Stimulated activated naive CD8-positive, alpha-beta T cell treated with anti-CD3 and anti-CD28 coated beads, Interleukin-15, amount 100 ng/mL, for 72 hours (primary cell): ENCODE measurements at regions not wholly inside any gene's neighbourhood (a gene's known extent, or its start where the extent isn't known, plus 50 kb on each side); places are given as distances from the start of the nearest gene placed in this dataset.

Experiments used
- ATAC-seq: fragments of 150-1000 bp; cut with Tn5 transposase; 2 replicates; pipeline ENCODE4 v1.10.0; 2021; ENCODE audit warnings: mild to moderate bottlenecking, moderate library complexity
- DNase-seq, 2 donors: peaks; one replicate each; pipeline ENCODE4 v3.0.0; 2021 to 2022
- H3K27ac Mint-ChIP-seq, 2 donors: one replicate each; pipeline ENCODE4 v1.8.0; 2022; ENCODE audit warnings: mild to moderate bottlenecking in 2 of 2, mixed read lengths in 2 of 2, moderate library complexity in 2 of 2
- H3K27me3 Mint-ChIP-seq: one replicate; pipeline ENCODE4 v1.8.0; 2022; ENCODE audit warnings: mixed read lengths
- H3K4me1 Mint-ChIP-seq: one replicate; pipeline ENCODE4 v1.8.0; 2022; ENCODE audit warnings: mild to moderate bottlenecking, mixed read lengths
- H3K4me3 Mint-ChIP-seq, 2 donors: one replicate each; pipeline ENCODE4 v1.8.0; 2022; ENCODE audit warnings: mild to moderate bottlenecking in 2 of 2, mixed read lengths in 2 of 2, moderate library complexity in 1 of 2
- H3K9me3 Mint-ChIP-seq, 2 donors: one replicate each; pipeline ENCODE4 v1.8.0; 2022; ENCODE audit warnings: mixed read lengths in 2 of 2

- Mint-ChIP-seq H3K4me3 (no peak overlapping the region), H3K4me1 (no peaks in the 10 kb centered on the region), H3K27me3 (no peaks in the 10 kb centered on the region), H3K27ac (no peak overlapping the region), H3K9me3 (peaks cover 0 to 7% of the 10 kb centered on the region in 2 donors)
- ATAC-seq, result no peak
- DNase-seq, result no peak
These were observed 295.4 kb upstream of the ATP5MC3 start for GRCh38 chr2:175476948-175477347.

GRCh38 chr2:175476374-175476773 lies 294.9 kb upstream of the ATP5MC3 start:
- no peaks in the 10 kb centered on the region for H3K4me1 Mint-ChIP-seq
- no peak overlapping the region for H3K27ac Mint-ChIP-seq
- ATAC-seq, result no peak
- no peaks in the 10 kb centered on the region for H3K27me3 Mint-ChIP-seq
- no peak for DNase-seq
- H3K9me3 Mint-ChIP-seq, result peaks cover 0 to 7% of the 10 kb centered on the region in 2 donors
- no peak overlapping the region for H3K4me3 Mint-ChIP-seq

DNA sequence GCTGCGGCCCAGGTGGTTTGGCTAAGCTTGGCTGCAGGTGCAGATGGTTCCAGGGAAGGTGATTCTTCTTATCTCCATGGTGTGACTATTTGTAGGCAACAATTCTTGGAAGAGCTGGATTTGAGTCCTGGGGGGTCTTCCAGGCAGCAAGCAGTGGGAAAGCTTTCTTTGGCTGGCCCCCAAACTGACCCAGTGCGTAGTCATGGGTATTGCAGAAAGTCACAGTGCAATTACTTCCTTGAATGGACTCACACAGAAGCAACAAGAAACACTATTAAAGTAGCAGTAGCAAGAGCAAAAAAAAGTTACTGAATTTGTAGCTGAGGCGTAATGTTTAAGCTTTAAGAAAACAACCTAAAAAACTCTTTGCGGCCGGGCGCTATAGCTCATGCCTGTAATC lies 293.6 kb upstream of the ATP5MC3 start:
- DNase-seq (no peak), ATAC-seq (no peak)
- Mint-ChIP-seq H3K9me3 (peaks cover 0 to 7% of the 10 kb centered on the region in 2 donors), H3K27me3 (no peaks in the 10 kb centered on the region), H3K4me3 (no peak overlapping the region), H3K27ac (no peak overlapping the region), H3K4me1 (no peaks in the 10 kb centered on the region)

GRCh38 chr2:175468431-175469098 lies 287.1 kb upstream of the ATP5MC3 start:
- H3K27me3 Mint-ChIP-seq, result no peaks in the 10 kb centered on the region
- peaks cover 0 to 7% of the 10 kb centered on the region in 2 donors for H3K9me3 Mint-ChIP-seq
- H3K27ac Mint-ChIP-seq, result no peak overlapping the region
- no peak for ATAC-seq
- DNase-seq, result no peak
- no peaks in the 10 kb centered on the region for H3K4me1 Mint-ChIP-seq
- H3K4me3 Mint-ChIP-seq, result no peak overlapping the region

DNA sequence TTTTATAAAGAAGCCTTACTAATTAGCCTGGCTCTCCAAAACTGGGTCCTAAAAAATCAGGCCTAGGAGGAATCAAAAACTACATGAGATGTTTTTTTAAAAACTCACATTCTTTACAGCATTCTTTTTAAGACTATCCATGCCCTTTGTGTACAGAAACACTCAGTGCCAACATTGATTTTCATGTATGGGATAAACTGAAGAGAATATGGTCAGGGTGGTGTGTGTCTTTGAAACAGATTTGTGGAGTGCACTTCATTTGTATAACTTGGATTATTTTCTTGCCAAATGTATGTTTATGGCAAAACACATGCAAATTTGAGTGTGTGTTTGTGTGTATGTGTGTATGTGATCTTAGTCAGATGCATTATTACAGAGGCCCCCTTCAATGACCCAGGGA lies 283.6 kb upstream of the ATP5MC3 start:
- H3K4me3 Mint-ChIP-seq, result no peak overlapping the region
- H3K27me3 Mint-ChIP-seq, result no peaks in the 10 kb centered on the region
- DNase-seq (no peak), ATAC-seq (no peak)
- peaks cover 9 to 12% of the 10 kb centered on the region in 2 donors for H3K9me3 Mint-ChIP-seq
- H3K4me1 Mint-ChIP-seq, result no peaks in the 10 kb centered on the region
- H3K27ac Mint-ChIP-seq, result no peak overlapping the region

- no peak overlapping the region for H3K27ac Mint-ChIP-seq
These were observed 282.8 kb upstream of the ATP5MC3 start for GRCh38 chr2:175464311-175464670.

GRCh38 chr2:175463589-175464310 lies 282.2 kb upstream of the ATP5MC3 start:
- ATAC-seq (no peak), DNase-seq (no peak)

More at GRCh38 chr2:175464311-175464670, 282.8 kb upstream of the ATP5MC3 start:
- H3K27me3 Mint-ChIP-seq, result no peaks in the 10 kb centered on the region
- DNase-seq (no peak), ATAC-seq (no peak)
- no peak overlapping the region for H3K4me3 Mint-ChIP-seq
- H3K9me3 Mint-ChIP-seq, result peaks cover 15 to 17% of the 10 kb centered on the region in 2 donors
- H3K4me1 Mint-ChIP-seq, result no peaks in the 10 kb centered on the region

DNA sequence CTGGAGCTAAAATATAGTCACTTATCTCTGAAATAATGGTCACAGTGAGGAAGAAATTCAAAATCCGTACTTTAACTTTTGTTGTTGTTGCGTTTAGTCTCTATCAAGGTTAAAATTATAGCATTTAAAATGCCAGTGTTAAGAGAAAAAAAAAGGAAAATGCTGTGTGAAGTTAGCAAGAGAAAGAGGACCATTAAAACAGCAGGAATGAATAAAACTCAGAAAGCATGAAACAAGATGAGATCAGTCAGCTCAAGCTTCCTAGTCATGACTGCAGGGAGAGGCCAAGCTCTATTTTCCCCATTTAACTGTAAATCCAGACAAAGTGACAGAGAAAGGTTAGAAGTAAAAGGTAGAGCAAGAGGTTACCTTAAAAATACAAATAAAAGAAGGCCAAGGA lies 281.7 kb upstream of the ATP5MC3 start:
- Mint-ChIP-seq H3K27me3 (no peaks in the 10 kb centered on the region), H3K4me3 (no peak overlapping the region), H3K27ac (no peak overlapping the region), H3K9me3 (peaks cover 15 to 17% of the 10 kb centered on the region in 2 donors), H3K4me1 (no peaks in the 10 kb centered on the region)
- DNase-seq, result no peak
- no peak for ATAC-seq

More at GRCh38 chr2:175463589-175464310, 282.2 kb upstream of the ATP5MC3 start:
- no peaks in the 10 kb centered on the region for H3K4me1 Mint-ChIP-seq
- no peak overlapping the region for H3K27ac Mint-ChIP-seq
- H3K27me3 Mint-ChIP-seq, result no peaks in the 10 kb centered on the region
- H3K9me3 Mint-ChIP-seq, result peaks cover 15 to 17% of the 10 kb centered on the region in 2 donors
- H3K4me3 Mint-ChIP-seq, result no peak overlapping the region

DNA sequence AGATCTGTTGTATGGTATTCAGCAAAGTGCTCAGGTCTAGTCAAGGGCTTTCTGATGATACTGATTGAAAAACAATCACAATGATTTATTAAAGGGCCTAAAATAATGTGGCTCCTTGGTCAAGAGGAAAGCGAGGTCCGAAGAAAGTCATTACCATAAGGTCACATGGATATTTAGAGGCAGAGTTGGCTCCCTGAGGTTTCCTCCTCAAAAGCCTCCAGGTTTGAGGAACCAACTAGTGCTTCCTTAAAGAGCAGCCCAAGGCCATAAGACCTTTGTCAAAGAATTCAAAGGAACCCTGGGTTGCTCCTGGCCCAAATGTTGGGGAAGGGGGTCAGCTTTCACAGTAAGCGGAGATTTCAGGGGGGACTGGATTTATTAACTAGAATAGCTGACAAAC lies 280.7 kb upstream of the ATP5MC3 start:
- Mint-ChIP-seq H3K4me1 (no peaks in the 10 kb centered on the region), H3K27ac (no peak overlapping the region), H3K4me3 (no peak overlapping the region), H3K9me3 (peaks cover 15 to 17% of the 10 kb centered on the region in 2 donors), H3K27me3 (no peaks in the 10 kb centered on the region)
- no peak for ATAC-seq
- DNase-seq, result no peak

- no peak for DNase-seq
- Mint-ChIP-seq H3K27me3 (no peaks in the 10 kb centered on the region), H3K4me3 (no peak overlapping the region), H3K27ac (no peak overlapping the region), H3K4me1 (no peaks in the 10 kb centered on the region), H3K9me3 (peaks cover 15 to 17% of the 10 kb centered on the region in 2 donors)
- ATAC-seq, result no peak
These were observed 280.3 kb upstream of the ATP5MC3 start for GRCh38 chr2:175461839-175462238.

- DNase-seq, result no peak
- Mint-ChIP-seq H3K9me3 (peaks cover 15 to 17% of the 10 kb centered on the region in 2 donors), H3K4me1 (no peaks in the 10 kb centered on the region), H3K27me3 (no peaks in the 10 kb centered on the region), H3K4me3 (no peak overlapping the region), H3K27ac (no peak overlapping the region)
- no peak for ATAC-seq
These were observed 276.5 kb upstream of the ATP5MC3 start for GRCh38 chr2:175457895-175458448.

- Mint-ChIP-seq H3K4me3 (no peak overlapping the region), H3K27me3 (no peaks in the 10 kb centered on the region), H3K27ac (no peak overlapping the region), H3K9me3 (peaks cover 4 to 5% of the 10 kb centered on the region in 2 donors), H3K4me1 (no peaks in the 10 kb centered on the region)
- ATAC-seq (no peak), DNase-seq (no peak)
These were observed 273.5 kb upstream of the ATP5MC3 start for GRCh38 chr2:175454953-175455389.

DNA sequence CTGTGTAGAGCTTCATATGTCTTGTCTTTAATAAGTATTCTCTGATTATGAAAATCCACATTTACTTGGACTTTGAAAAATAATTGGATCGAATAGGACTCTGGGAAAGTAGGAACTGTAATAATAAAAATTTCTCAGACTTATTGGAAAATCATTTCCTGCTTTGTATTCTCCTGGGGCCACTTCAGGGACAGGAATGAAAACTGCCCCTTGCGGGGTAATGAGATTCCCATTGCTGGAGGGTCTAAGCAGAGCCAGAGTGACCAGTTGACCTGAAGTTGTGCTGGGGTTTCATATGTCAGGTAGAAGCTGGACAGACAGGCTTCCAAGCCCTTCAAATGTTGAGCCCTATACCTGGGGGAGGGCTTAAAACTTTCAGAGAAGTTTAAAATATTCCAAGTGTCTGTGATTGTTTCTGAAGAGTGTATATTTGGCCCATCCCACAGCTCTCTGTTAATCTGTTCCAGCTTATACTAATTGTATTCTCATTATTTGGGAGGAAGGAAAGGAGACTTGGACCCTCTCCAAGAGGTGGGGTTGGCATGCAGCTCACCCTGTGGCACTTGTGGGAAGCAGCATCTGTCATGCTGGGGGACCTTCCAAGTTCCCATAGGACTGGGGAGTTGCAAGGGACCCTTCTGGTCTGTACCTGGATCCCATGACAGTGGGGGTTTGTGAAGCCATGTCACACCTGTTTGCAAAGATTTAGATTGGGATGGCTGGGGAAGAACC lies 268.7 kb upstream of the ATP5MC3 start:
- Mint-ChIP-seq H3K27ac (no peak overlapping the region), H3K27me3 (no peaks in the 10 kb centered on the region), H3K9me3 (peaks cover 0 to 4% of the 10 kb centered on the region in 2 donors), H3K4me1 (no peaks in the 10 kb centered on the region), H3K4me3 (no peak overlapping the region)
- no peak for DNase-seq
- no peak for ATAC-seq

GRCh38 chr2:175449616-175450015 lies 268.1 kb upstream of the ATP5MC3 start:
- Mint-ChIP-seq H3K9me3 (peaks cover 0 to 4% of the 10 kb centered on the region in 2 donors), H3K27me3 (no peaks in the 10 kb centered on the region), H3K27ac (no peak overlapping the region), H3K4me3 (no peak overlapping the region), H3K4me1 (no peaks in the 10 kb centered on the region)
- DNase-seq (no peak), ATAC-seq (no peak)

DNA sequence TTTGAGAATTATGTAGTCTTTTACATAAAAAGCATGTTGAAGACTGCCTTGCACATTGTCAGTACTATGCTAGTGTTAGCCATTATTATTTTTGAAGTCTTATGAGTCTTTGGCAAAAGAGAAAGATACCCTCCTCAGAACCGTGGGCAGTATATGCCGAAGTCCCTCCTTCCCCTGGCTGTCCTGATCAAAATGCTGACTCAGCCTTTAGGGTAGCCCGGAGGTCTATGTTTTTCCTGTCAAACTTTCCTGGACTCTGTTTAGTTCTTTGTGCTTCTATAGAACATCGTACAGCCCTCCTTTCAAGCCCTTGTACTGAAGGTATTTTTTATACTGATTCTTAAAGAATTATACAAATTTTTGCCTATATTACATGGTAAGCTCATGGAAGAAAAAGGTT lies 264.7 kb upstream of the ATP5MC3 start:
- peaks cover 12% of the 10 kb centered on the region for H3K27me3 Mint-ChIP-seq
- H3K4me1 Mint-ChIP-seq, result no peaks in the 10 kb centered on the region
- no peak overlapping the region for H3K4me3 Mint-ChIP-seq
- DNase-seq (no peak), ATAC-seq (no peak)
- peaks cover 0 to 4% of the 10 kb centered on the region in 2 donors for H3K9me3 Mint-ChIP-seq
- no peak overlapping the region for H3K27ac Mint-ChIP-seq

GRCh38 chr2:175445281-175445680 lies 263.8 kb upstream of the ATP5MC3 start:
- no peak overlapping the region for H3K27ac Mint-ChIP-seq
- ATAC-seq, result no peak
- peaks cover 0 to 4% of the 10 kb centered on the region in 2 donors for H3K9me3 Mint-ChIP-seq
- H3K27me3 Mint-ChIP-seq, result peaks cover 16% of the 10 kb centered on the region
- DNase-seq, result no peak
- H3K4me1 Mint-ChIP-seq, result no peaks in the 10 kb centered on the region
- H3K4me3 Mint-ChIP-seq, result no peak overlapping the region
